ENCODE measurements at regions not wholly inside any gene's neighbourhood (a gene's known extent, or its start where the extent isn't known, plus 50 kb on each side); places are given as distances from the start of the nearest gene placed in this dataset.
A peak's percentile ranks its signal among the peaks of the same experiment; 100 is the strongest.

- DNase-seq (ENCODE audit: low read depth), result no peak
These were observed 487.8 kb downstream of the BCOR start for GRCh38 chrX:39609941-39610340.

DNA sequence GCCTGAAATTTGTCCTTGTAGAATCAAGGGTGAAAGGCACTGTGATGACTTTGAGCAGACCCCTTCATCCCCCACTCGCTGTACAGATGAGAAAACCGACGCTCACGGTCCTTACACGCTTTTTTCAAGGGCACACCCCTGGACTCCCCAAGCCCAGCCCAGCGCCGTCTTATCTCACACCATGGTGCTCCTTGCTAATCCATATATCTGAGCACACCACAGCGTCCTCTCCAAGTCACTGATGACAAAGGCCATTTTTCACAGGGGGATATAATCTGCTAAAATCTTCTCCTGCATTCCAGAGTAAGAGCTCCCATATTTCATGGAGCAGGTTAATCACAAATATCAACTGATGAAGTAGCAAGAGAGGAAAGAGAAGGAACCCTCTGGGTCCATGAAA, 486.3 kb downstream of the BCOR start:
- no peak overlapping the region for H3K4me3 ChIP-seq (ENCODE audit: low read depth, low read length)
- DNase-seq (ENCODE audit: low read depth), result no peak
- TF ChIP-seq CTCF (conservative IDR thresholded peaks at IDR 0.05; ENCODE audit: low read depth, low read length), result no peak

More at GRCh38 chrX:39609941-39610340, 487.8 kb downstream of the BCOR start:
- TF ChIP-seq CTCF (conservative IDR thresholded peaks at IDR 0.05; ENCODE audit: low read depth, low read length), result no peak
- H3K4me3 ChIP-seq (ENCODE audit: low read depth, low read length), result no peak overlapping the region

- DNase-seq (ENCODE audit: low read depth), result no peak
- no peak for TF ChIP-seq CTCF (conservative IDR thresholded peaks at IDR 0.05; ENCODE audit: low read depth, low read length)
- peak overlapping the region; percentile 8 for H3K4me3 ChIP-seq (ENCODE audit: low read depth, low read length)
These were observed 484.2 kb downstream of the BCOR start for GRCh38 chrX:39613482-39613995.

DNA sequence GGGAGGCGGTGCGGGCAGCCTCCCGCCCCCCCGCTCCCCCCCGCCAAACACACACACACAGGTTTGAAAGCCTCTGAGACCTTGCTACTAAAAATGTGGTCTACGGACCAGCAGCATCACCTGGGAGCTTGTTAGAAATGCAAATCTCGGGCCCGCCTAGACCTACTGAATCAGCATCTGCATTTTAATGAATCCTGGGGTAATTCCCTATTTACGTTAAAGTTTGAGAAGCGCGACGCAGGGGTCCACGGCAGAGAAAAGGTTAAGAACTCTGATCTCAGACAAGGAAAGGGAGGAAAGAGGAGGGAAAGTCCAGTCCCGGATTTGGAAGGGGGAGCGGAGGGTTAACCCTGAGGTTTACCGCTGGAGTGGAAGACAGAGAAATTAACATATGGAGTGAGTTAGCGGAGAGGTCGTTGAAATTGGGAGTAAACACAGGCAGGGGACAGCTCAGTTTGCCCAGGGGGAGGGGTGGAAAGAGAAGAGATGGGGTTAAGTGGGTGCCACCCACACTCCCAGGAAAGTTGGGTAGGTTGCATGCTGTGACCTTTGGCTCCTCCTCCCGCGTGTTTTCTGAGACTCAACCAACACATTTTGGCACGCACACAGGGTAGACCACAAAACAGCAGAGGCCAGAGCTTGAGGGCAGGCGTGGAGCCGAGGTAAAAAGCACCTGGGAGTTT, 483.6 kb downstream of the BCOR start:
- TF ChIP-seq CTCF (conservative IDR thresholded peaks at IDR 0.05; ENCODE audit: low read depth, low read length), result no peak
- DNase-seq (ENCODE audit: low read depth), result no peak
- peak overlapping the region; percentile 8 for H3K4me3 ChIP-seq (ENCODE audit: low read depth, low read length)

- no peak for TF ChIP-seq CTCF (conservative IDR thresholded peaks at IDR 0.05; ENCODE audit: low read depth, low read length)
- no peak for DNase-seq (ENCODE audit: low read depth)
- H3K4me3 ChIP-seq (ENCODE audit: low read depth, low read length), result no peak overlapping the region
These were observed 483.1 kb downstream of the BCOR start for GRCh38 chrX:39614680-39614998.

DNA sequence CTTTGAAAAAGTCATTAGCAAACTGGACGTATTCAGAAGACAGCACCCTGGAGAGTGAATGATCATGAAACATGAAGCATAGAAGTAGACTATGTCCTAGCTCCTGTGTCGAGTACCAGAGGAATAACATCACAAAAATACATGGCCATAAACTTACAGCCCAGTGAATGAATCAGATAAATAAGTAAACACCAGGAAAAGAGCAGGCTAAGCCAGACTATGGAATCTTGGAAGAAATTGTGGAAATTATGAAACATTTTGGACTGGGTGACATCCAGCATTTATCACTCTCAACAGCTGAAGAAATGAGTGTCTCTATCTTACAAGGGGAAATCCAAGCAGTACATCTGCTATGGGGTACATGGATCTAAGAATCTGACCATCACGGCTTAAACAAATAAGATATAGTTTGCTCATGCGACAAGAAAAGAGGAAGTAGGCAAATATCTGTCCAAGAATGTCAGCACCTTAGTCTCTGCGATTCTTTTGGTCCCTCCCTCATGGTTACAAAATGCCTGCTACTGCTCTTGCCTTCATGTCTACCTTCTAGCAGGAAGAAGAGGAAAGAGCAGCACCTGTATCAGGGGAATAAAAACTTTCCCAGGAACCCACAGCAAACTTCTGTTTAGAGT, 481.5 kb downstream of the BCOR start:
- no peak for TF ChIP-seq CTCF (conservative IDR thresholded peaks at IDR 0.05; ENCODE audit: low read depth, low read length)
- DNase-seq (ENCODE audit: low read depth), result no peak
- no peak overlapping the region for H3K4me3 ChIP-seq (ENCODE audit: low read depth, low read length)

DNA sequence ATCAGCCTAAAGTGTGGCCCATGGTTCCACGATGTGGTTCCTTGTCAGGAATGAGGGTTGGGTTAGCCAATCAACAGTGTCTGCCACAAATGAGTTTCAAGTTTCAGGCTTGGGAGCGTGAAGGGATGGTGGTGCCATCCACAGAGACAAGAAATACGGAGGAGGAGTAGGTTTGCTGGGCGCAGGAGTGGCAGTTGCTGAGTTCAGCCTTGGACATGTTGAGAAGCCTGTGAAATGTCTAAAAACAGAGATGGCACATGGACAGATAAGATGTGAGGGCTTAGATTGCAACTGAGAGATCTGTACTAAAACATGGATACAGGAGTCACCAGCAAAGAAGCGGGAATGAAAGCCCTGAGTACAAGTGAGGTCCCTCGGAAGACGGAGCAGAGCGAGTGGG, 481.0 kb downstream of the BCOR start:
- H3K4me3 ChIP-seq (ENCODE audit: low read depth, low read length), result no peak overlapping the region
- no peak for DNase-seq (ENCODE audit: low read depth)
- no peak for TF ChIP-seq CTCF (conservative IDR thresholded peaks at IDR 0.05; ENCODE audit: low read depth, low read length)
